IMR-90 (cell line): ENCODE measurements at regions not wholly inside any gene's neighbourhood (a gene's known extent, or its start where the extent isn't known, plus 50 kb on each side); places are given as distances from the start of the nearest gene placed in this dataset.

Experiments used
- ATAC-seq: fragments of 200-7000 bp; cut with Tn5 transposase; 2 replicates; pipeline ENCODE4 v1.9.1; 2020; ENCODE audit warnings: low read depth, mild to moderate bottlenecking, moderate library complexity
- BruUV-seq: library from RNA; stranded (reverse); fragments of 400-500 nt; replicated peaks from 2 replicates; lab custom pipeline; 2021; lab: Mats Ljungman, UMichigan
- CTCF ChIA-PET: fragments of 300-600 bp; formaldehyde crosslinking; extraction: SDS; loops from one replicate; lab custom pipeline; 2021; ENCODE audit warnings: antibody characterized with exemption; lab: Yijun Ruan, JAX
- POLR2A ChIA-PET: fragments of 300-600 bp; sonication (Branson Sonifier 250); formaldehyde crosslinking; loops from one replicate; lab custom pipeline; 2022; ENCODE audit warnings: antibody characterized with exemption; ENCODE audit not compliant: unreplicated experiment; lab: Charles Lee
- DNase-seq: peaks from one replicate; pipeline ENCODE4 v3.0.0; 2013
- H2AFZ ChIP-seq: replicated peaks from 2 replicates; pipeline ENCODE3; 2013; ENCODE audit warnings: low read length, mild to moderate bottlenecking; ENCODE audit not compliant: poor library complexity
- H2AK5ac ChIP-seq: 2 replicates; pipeline ENCODE4 v1.6.1; 2013; ENCODE audit warnings: low read depth, low read length, inconsistent platforms
- H2AK9ac ChIP-seq: replicated peaks from 2 replicates; pipeline ENCODE3; 2013; ENCODE audit warnings: mild to moderate bottlenecking, low read depth, low read length, moderate library complexity; ENCODE audit not compliant: poor library complexity
- H2BK120ac ChIP-seq: 2 replicates; pipeline ENCODE4 v1.6.1; 2013; ENCODE audit warnings: low read depth, low read length, inconsistent platforms
- H2BK15ac ChIP-seq: 3 replicates; pipeline ENCODE4 v1.6.1; 2013; ENCODE audit warnings: low read depth, low read length, inconsistent platforms
- H2BK20ac ChIP-seq: 2 replicates; pipeline ENCODE4 v1.6.1; 2013; ENCODE audit warnings: low read depth, mild to moderate bottlenecking, inconsistent platforms, low read length, moderate library complexity
- H2BK5ac ChIP-seq: 2 replicates; pipeline ENCODE4 v1.6.1; 2013; ENCODE audit warnings: mild to moderate bottlenecking, low read depth, low read length, inconsistent platforms; ENCODE audit not compliant: poor library complexity, severe bottlenecking
- H3K14ac ChIP-seq: replicated peaks from 2 replicates; pipeline ENCODE4 v1.6.1; 2013; ENCODE audit warnings: low read depth, low read length, inconsistent platforms
- H3K18ac ChIP-seq: 2 replicates; pipeline ENCODE4 v1.6.1; 2013; ENCODE audit warnings: low read depth, low read length, control low read depth
- H3K23ac ChIP-seq: 2 replicates; pipeline ENCODE4 v1.6.1; 2013; ENCODE audit warnings: low read depth, low read length, inconsistent platforms
- H3K27ac ChIP-seq: 2 replicates; pipeline ENCODE4 v1.5.1; 2013; ENCODE audit warnings: mild to moderate bottlenecking, control low read depth, low read length; ENCODE audit not compliant: insufficient read depth
- H3K27me3 ChIP-seq: 2 replicates; pipeline ENCODE4 v1.6.1; 2013; ENCODE audit warnings: low read length; ENCODE audit not compliant: control insufficient read depth, insufficient read depth
- H3K36me3 ChIP-seq: 2 replicates; pipeline ENCODE4 v1.6.1; 2013; ENCODE audit warnings: low read length, mixed read lengths; ENCODE audit not compliant: control insufficient read depth, insufficient read depth
- H3K4ac ChIP-seq: 2 replicates; pipeline ENCODE4 v1.6.1; 2013; ENCODE audit warnings: low read depth, low read length, inconsistent platforms
- H3K4me1 ChIP-seq: 2 replicates; pipeline ENCODE4 v1.6.1; 2013; ENCODE audit warnings: low read length, mixed read lengths; ENCODE audit not compliant: control insufficient read depth, insufficient read depth
- H3K4me2 ChIP-seq: 2 replicates; pipeline ENCODE4 v1.6.1; 2013; ENCODE audit warnings: low read depth, mild to moderate bottlenecking, control low read depth, low read length, moderate library complexity
- H3K4me3 ChIP-seq: 2 replicates; pipeline ENCODE4 v1.5.1; 2013; ENCODE audit warnings: low read depth, mild to moderate bottlenecking, control low read depth, low read length, moderate library complexity; ENCODE audit not compliant: insufficient read depth
- H3K56ac ChIP-seq: 2 replicates; pipeline ENCODE4 v1.6.1; 2013; ENCODE audit warnings: low read length, inconsistent platforms; ENCODE audit not compliant: insufficient read depth; ENCODE audit errors: extremely low read depth
- H3K79me1 ChIP-seq, 2 experiments: 2 replicates each; pipeline ENCODE4 v1.6.1; 2013; ENCODE audit warnings: low read length in 2 of 2, inconsistent platforms in 1 of 2, low read depth in 1 of 2
- H3K9ac ChIP-seq: 2 replicates; pipeline ENCODE4 v1.6.1; 2013; ENCODE audit warnings: low read depth, low read length, control low read depth
- H3K9me1 ChIP-seq: 2 replicates; pipeline ENCODE4 v1.6.1; 2013; ENCODE audit warnings: low read length, inconsistent platforms; ENCODE audit not compliant: insufficient read depth
- H3K9me3 ChIP-seq: 2 replicates; pipeline ENCODE4 v1.6.1; 2013; ENCODE audit warnings: low read length; ENCODE audit not compliant: control insufficient read depth, insufficient read depth
- H4K20me1 ChIP-seq: 2 replicates; pipeline ENCODE4 v1.6.1; 2013; ENCODE audit warnings: low read length, inconsistent platforms; ENCODE audit not compliant: insufficient read depth
- H4K5ac ChIP-seq: 2 replicates; pipeline ENCODE4 v1.6.1; 2013; ENCODE audit warnings: mild to moderate bottlenecking, low read depth, low read length, control low read depth
- H4K8ac ChIP-seq, 2 experiments: 2 replicates each; pipeline ENCODE4 v1.6.1; 2013; ENCODE audit warnings: low read depth in 2 of 2, low read length in 2 of 2, control low read depth in 1 of 2, inconsistent platforms in 1 of 2
- H4K91ac ChIP-seq: 2 replicates; pipeline ENCODE4 v1.6.1; 2013; ENCODE audit warnings: low read depth, low read length, inconsistent platforms; ENCODE audit not compliant: insufficient read depth
- BHLHE40 ChIP-seq: fragments of 150-350 bp; IDR thresholded peaks from 2 replicates; pipeline ENCODE4 v1.6.1; 2016; ENCODE audit warnings: mild to moderate bottlenecking, low read depth, low read length
- CEBPB ChIP-seq: IDR thresholded peaks from 2 replicates; pipeline ENCODE4 v1.6.1; 2012; ENCODE audit warnings: low read depth, low read length, improper control_type of control experiment
- CHD1 ChIP-seq: IDR thresholded peaks from 2 replicates; pipeline ENCODE4 v1.6.1; 2012; ENCODE audit warnings: low read depth, low read length, improper control_type of control experiment
- CTCF ChIP-seq: conservative IDR thresholded peaks from 2 replicates; pipeline ENCODE4 v1.5.1; 2012; ENCODE audit warnings: mild to moderate bottlenecking, low read depth, low read length, improper control_type of control experiment
- ELK1 ChIP-seq: fragments of 150-350 bp; IDR thresholded peaks from 2 replicates; pipeline ENCODE4 v1.6.1; 2016; ENCODE audit warnings: low read depth, mild to moderate bottlenecking, low read length, moderate library complexity, borderline replicate concordance
- FOS ChIP-seq: fragments of 150-350 bp; IDR thresholded peaks from 2 replicates; pipeline ENCODE4 v1.6.1; 2016; ENCODE audit warnings: low read depth, low read length
- MAFK ChIP-seq: IDR thresholded peaks from 2 replicates; pipeline ENCODE4 v1.6.1; 2012; ENCODE audit warnings: low read depth, low read length, improper control_type of control experiment
- MAZ ChIP-seq: IDR thresholded peaks from 2 replicates; pipeline ENCODE4 v1.6.1; 2012; ENCODE audit warnings: low read depth, mild to moderate bottlenecking, low read length, improper control_type of control experiment, moderate library complexity, borderline replicate concordance
- MXI1 ChIP-seq: IDR thresholded peaks from 2 replicates; pipeline ENCODE4 v1.6.1; 2012; ENCODE audit warnings: low read depth, mild to moderate bottlenecking, low read length, moderate library complexity, borderline replicate concordance
- NFE2L2 ChIP-seq: fragments of 150-350 bp; IDR thresholded peaks from 2 replicates; pipeline ENCODE4 v1.6.1; 2016; ENCODE audit warnings: low read depth, mild to moderate bottlenecking, low read length
- POLR2A ChIP-seq: IDR thresholded peaks from 2 replicates; pipeline ENCODE4 v1.6.1; 2012; ENCODE audit warnings: mild to moderate bottlenecking, low read depth, low read length
- RAD21 ChIP-seq: IDR thresholded peaks from 2 replicates; pipeline ENCODE4 v1.6.1; 2012; ENCODE audit warnings: low read length, improper control_type of control experiment
- RCOR1 ChIP-seq: IDR thresholded peaks from 2 replicates; pipeline ENCODE4 v1.6.1; 2012; ENCODE audit warnings: mild to moderate bottlenecking, low read length, improper control_type of control experiment; ENCODE audit not compliant: insufficient replicate concordance
- RFX5 ChIP-seq: IDR thresholded peaks from 2 replicates; pipeline ENCODE4 v1.8.0; 2012; ENCODE audit warnings: low read depth, mild to moderate bottlenecking, low read length, moderate library complexity
- SMC3 ChIP-seq: fragments of 150-350 bp; IDR thresholded peaks from 2 replicates; pipeline ENCODE4 v1.6.1; 2016; ENCODE audit warnings: low read depth, mild to moderate bottlenecking, antibody characterized with exemption, low read length, moderate library complexity
- USF2 ChIP-seq: fragments of 150-350 bp; IDR thresholded peaks from 2 replicates; pipeline ENCODE4 v1.6.1; 2017; ENCODE audit warnings: mild to moderate bottlenecking, antibody characterized with exemption, low read length, low read depth
- WGBS, 2 experiments: methylation state at CpG; one replicate each; pipeline versions ENCODE4 v1.1.5 to v1.1.7; 2013; ENCODE audit warnings: missing lambda C conversion rate in 2 of 2; ENCODE audit not compliant: insufficient read length in 1 of 2; ENCODE audit errors: extremely low coverage in 2 of 2; 5-methylcytosine and 5-hydroxymethylcytosine counted together
- dilution Hi-C: fragments of 300-500 bp; cut with HindIII; formaldehyde crosslinking; loops from one replicate; pipeline ENCODE4 v1.14.3; 2018; ENCODE audit warnings: low sequenced_read_pairs; ENCODE audit not compliant: unreplicated experiment
- in situ Hi-C: fragments of 300-500 bp; cut with MboI; formaldehyde crosslinking; loops from 3 replicates; pipeline ENCODE4 v1.14.3; 2019; ENCODE audit warnings: low sequenced_read_pairs, inconsistent platforms, mixed read lengths
- intact Hi-C: fragments of 100-400 bp; cut with micrococcal nuclease; formaldehyde crosslinking; loops from 2 replicates; pipeline ENCODE4 v1.10.0; 2022

DNA sequence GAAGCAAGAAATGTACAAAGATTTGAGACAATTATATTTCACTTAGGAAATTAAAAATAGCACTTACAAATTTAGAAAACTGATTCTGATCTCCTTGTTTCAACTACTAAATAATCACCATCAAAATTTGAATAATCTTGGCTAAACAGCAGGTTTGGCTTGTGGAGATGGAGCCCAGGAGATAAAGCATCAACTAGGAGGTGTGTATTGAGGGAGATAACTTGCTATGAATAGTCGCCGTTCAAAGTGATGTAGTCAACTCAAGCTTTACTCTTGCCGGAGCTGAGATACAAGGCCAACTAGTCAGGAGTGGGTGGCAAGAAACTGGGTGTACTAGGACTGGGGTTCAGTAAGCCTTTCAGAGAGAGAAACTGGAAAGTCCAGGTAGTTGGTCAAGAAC is 117.7 kb downstream of the TRMT11 start:
- Histone ChIP-seq H3K9me1 (no peaks in the 10 kb centered on the region), H3K18ac (no peak overlapping the region), H3K56ac (no peak overlapping the region), H2AK9ac (no peak overlapping the region), H2BK15ac (no peak overlapping the region), H4K8ac (no peak overlapping the region), H3K79me1 (no peaks in the 10 kb centered on the region), H3K4ac (no peak overlapping the region), H2BK5ac (no peak overlapping the region), H3K4me2 (no peak overlapping the region), H3K36me3 (no peaks in the 10 kb centered on the region), H3K9ac (no peak overlapping the region), H2BK120ac (no peak overlapping the region), H3K27me3 (no peaks in the 10 kb centered on the region), H4K20me1 (no peaks in the 10 kb centered on the region), H2BK20ac (no peak overlapping the region), H2AK5ac (no peak overlapping the region), H3K23ac (no peak overlapping the region), H3K9me3 (no peaks in the 10 kb centered on the region), H3K27ac (no peak overlapping the region), H4K91ac (no peak overlapping the region), H2AFZ (no peak overlapping the region), H3K14ac (no peak overlapping the region), H3K4me3 (no peak overlapping the region), H3K4me1 (0 out of 2 replicates have a peak, but pooled peaks cover 1% of the 10 kb centered on the region), H4K5ac (no peak overlapping the region)
- WGBS, 2 experiments = no CpG with 5 or more reads among the region's 3 CpGs
- ATAC-seq = no peak
- no peak for DNase-seq
- ChIA-PET CTCF (no interaction called here), POLR2A (no interaction called here)
- dilution Hi-C loops = no loop called here
- in situ Hi-C loops = no loop called here
- no peak for TF ChIP-seq FOS
- TF ChIP-seq POLR2A = no peak
- TF ChIP-seq USF2 = no peak
- TF ChIP-seq RFX5 = no peak
- TF ChIP-seq BHLHE40 = no peak
- TF ChIP-seq CEBPB = no peak
- TF ChIP-seq SMC3 = no peak
- no peak for TF ChIP-seq MAZ
- TF ChIP-seq RAD21 = no peak
- TF ChIP-seq MXI1 = no peak
- TF ChIP-seq CHD1 = no peak
- no peak for TF ChIP-seq NFE2L2
- TF ChIP-seq CTCF = no peak
- TF ChIP-seq MAFK = no peak
- no peak for TF ChIP-seq RCOR1
- no peak for TF ChIP-seq ELK1
- intact Hi-C loops = loop anchor here (5.0 kb wide), 1 partner anchor 38 kb away; no protein-coding TSS in a partner anchor
- BruUV-seq = no TSS peak
